Neutrophil (primary cell): ENCODE measurements at regions not wholly inside any gene's neighbourhood (a gene's known extent, or its start where the extent isn't known, plus 50 kb on each side); places are given as distances from the start of the nearest gene placed in this dataset.

Experiments
- H3K27ac ChIP-seq: fragments of 200-600 bp; sonication (generic); 2 replicates; pipeline ENCODE4 v1.5.1; 2016; ENCODE audit warnings: mild to moderate bottlenecking, moderate library complexity
- H3K27me3 ChIP-seq: fragments of 200-600 bp; sonication (generic); 2 replicates; pipeline ENCODE4 v1.6.0; 2016; ENCODE audit warnings: mild to moderate bottlenecking
- H3K36me3 ChIP-seq: fragments of 200-600 bp; sonication (generic); 2 replicates; pipeline ENCODE4 v1.5.1; 2017
- H3K4me1 ChIP-seq, 2 experiments: fragments of 200-600 bp in 1 of 2; sonication (generic) in 1 of 2; 1 replicate in 1 of 2; 2 replicates in 1 of 2; pipeline versions ENCODE4 v1.5.1 to v1.6.1; 2013 to 2016; ENCODE audit warnings: low read depth in 1 of 2, low read length in 1 of 2, mild to moderate bottlenecking in 1 of 2, moderate library complexity in 1 of 2; ENCODE audit not compliant: control insufficient read depth in 1 of 2, insufficient read depth in 1 of 2
- H3K4me3 ChIP-seq, 2 experiments: fragments of 200-600 bp in 1 of 2; sonication (generic) in 1 of 2; 1 replicate in 1 of 2; 2 replicates in 1 of 2; pipeline ENCODE4 v1.5.1; 2013 to 2016; ENCODE audit warnings: low read depth in 1 of 2, low read length in 1 of 2, mild to moderate bottlenecking in 1 of 2, moderate library complexity in 1 of 2
- H3K9me3 ChIP-seq: fragments of 200-600 bp; sonication (generic); 2 replicates; pipeline ENCODE4 v1.5.1; 2016
- CTCF ChIP-seq: fragments of 200-600 bp; sonication (generic); IDR thresholded peaks from 2 replicates; pipeline ENCODE4 v1.5.1; 2016; ENCODE audit warnings: antibody characterized with exemption

GRCh38 chr15:70243686-70244540 lies 146.2 kb upstream of the TLE3 start:
- H3K27me3 ChIP-seq = no peaks in the 10 kb centered on the region
- no peak for TF ChIP-seq CTCF
- no peaks in the 10 kb centered on the region for H3K9me3 ChIP-seq
- H3K36me3 ChIP-seq = no peaks in the 10 kb centered on the region
- no peak overlapping the region for H3K4me3 ChIP-seq
- H3K27ac ChIP-seq = no peak overlapping the region
- no peaks in the 10 kb centered on the region for H3K4me1 ChIP-seq

GRCh38 chr15:70242951-70243685 lies 145.4 kb upstream of the TLE3 start:
- Histone ChIP-seq H3K27me3 (no peaks in the 10 kb centered on the region), H3K4me3 (no peak overlapping the region), H3K36me3 (no peaks in the 10 kb centered on the region), H3K27ac (no peak overlapping the region), H3K4me1 (no peaks in the 10 kb centered on the region), H3K9me3 (no peaks in the 10 kb centered on the region)
- TF ChIP-seq CTCF = no peak

- Histone ChIP-seq H3K9me3 (no peaks in the 10 kb centered on the region), H3K4me1 (no peaks in the 10 kb centered on the region), H3K27ac (no peak overlapping the region), H3K4me3 (no peak overlapping the region), H3K36me3 (no peaks in the 10 kb centered on the region), H3K27me3 (no peaks in the 10 kb centered on the region)
- TF ChIP-seq CTCF = no peak
Measured at GRCh38 chr15:70241561-70242320, 144.0 kb upstream of the TLE3 start.

- H3K9me3 ChIP-seq = no peaks in the 10 kb centered on the region
- no peak overlapping the region for H3K4me3 ChIP-seq
- no peak for TF ChIP-seq CTCF
- H3K36me3 ChIP-seq = no peaks in the 10 kb centered on the region
- no peaks in the 10 kb centered on the region for H3K27me3 ChIP-seq
- H3K27ac ChIP-seq = no peak overlapping the region
- H3K4me1 ChIP-seq = peaks cover 0 to 5% of the 10 kb centered on the region in 2 experiments
Measured at GRCh38 chr15:70240820-70241430, 143.2 kb upstream of the TLE3 start.

GRCh38 chr15:70240082-70240481 lies 142.4 kb upstream of the TLE3 start:
- no peak overlapping the region for H3K4me3 ChIP-seq
- no peaks in the 10 kb centered on the region for H3K9me3 ChIP-seq
- no peaks in the 10 kb centered on the region for H3K36me3 ChIP-seq
- peaks cover 0 to 8% of the 10 kb centered on the region in 2 experiments for H3K4me1 ChIP-seq
- no peak overlapping the region for H3K27ac ChIP-seq
- TF ChIP-seq CTCF = no peak
- H3K27me3 ChIP-seq = no peaks in the 10 kb centered on the region
